GM12878 (cell line): ENCODE measurements at regions not wholly inside any gene's neighbourhood (a gene's known extent, or its start where the extent isn't known, plus 50 kb on each side); places are given as distances from the start of the nearest gene placed in this dataset.

Source experiments
- ATAC-seq: fragments of 200-7000 bp; cut with Tn5 transposase; 3 replicates; pipeline ENCODE4 v1.9.1; 2020; ENCODE audit warnings: mild to moderate bottlenecking, moderate library complexity
- BruUV-seq: library from RNA; stranded (reverse); fragments of 400-500 nt; replicated peaks from 2 replicates; lab custom pipeline; 2021; lab: Mats Ljungman, UMichigan
- CTCF ChIA-PET: fragments of 300-600 bp; sonication (Branson Sonifier 250); formaldehyde crosslinking; extraction: SDS; loops from one replicate; lab custom pipeline; 2021; ENCODE audit warnings: inconsistent platforms; lab: Yijun Ruan, JAX
- POLR2A ChIA-PET: fragments of 350-600 bp; formaldehyde crosslinking; extraction: SDS; loops from one replicate; lab custom pipeline; 2021; ENCODE audit warnings: inconsistent platforms; lab: Charles Lee
- RAD21 ChIA-PET: fragments of 300-600 bp; sonication (Branson Sonifier 250); formaldehyde crosslinking; loops from one replicate; lab custom pipeline; 2023; ENCODE audit warnings: antibody characterized with exemption; ENCODE audit not compliant: unreplicated experiment; lab: Charles Lee
- SMC1A ChIA-PET: fragments of 300-600 bp; sonication (Branson Sonifier 250); formaldehyde crosslinking; loops from one replicate; lab custom pipeline; 2023; ENCODE audit not compliant: unreplicated experiment, uncharacterized antibody; lab: Charles Lee
- DNase-seq: peaks from one replicate; pipeline ENCODE4 v3.0.0-alpha.2; 2011; ENCODE audit warnings: low read depth, low spot score
- FAIRE-seq: peaks from 3 replicates; lab custom pipeline; 2011; peaks lifted over from hg19 to GRCh38; lab: Jason Lieb, UNC
- H2AFZ ChIP-seq: 2 replicates; pipeline ENCODE4 v1.6.0; 2011; ENCODE audit warnings: low read depth, low read length, control low read depth; ENCODE audit not compliant: control insufficient read depth
- H3K27ac ChIP-seq: 2 replicates; pipeline ENCODE4 v1.5.1; 2011; ENCODE audit warnings: control low read depth; ENCODE audit not compliant: control insufficient read depth, insufficient read depth
- H3K27me3 ChIP-seq, 2 experiments: replicated peaks in 1 of 2; 2 replicates each; pipeline versions ENCODE4 v1.6.0 to v1.6.1; 2011; ENCODE audit warnings: low read length in 1 of 2; ENCODE audit not compliant: control insufficient read depth in 2 of 2, insufficient read depth in 2 of 2
- H3K36me3 ChIP-seq, 2 experiments: 2 replicates each; pipeline ENCODE4 v1.5.1; 2011; ENCODE audit warnings: low read length in 1 of 2; ENCODE audit not compliant: control insufficient read depth in 2 of 2, insufficient read depth in 2 of 2
- H3K4me1 ChIP-seq: 2 replicates; pipeline ENCODE4 v1.6.1; 2011; ENCODE audit warnings: mild to moderate bottlenecking, low read length, moderate library complexity, mixed read lengths; ENCODE audit not compliant: control insufficient read depth, insufficient read depth
- H3K4me2 ChIP-seq: 2 replicates; pipeline ENCODE4 v1.6.0; 2011; ENCODE audit warnings: control low read depth; ENCODE audit not compliant: control insufficient read depth, insufficient read depth
- H3K4me3 ChIP-seq: fragments of 200-600 bp; sonication (generic); 2 replicates; pipeline ENCODE4 v1.5.1; 2016
- H3K79me2 ChIP-seq: 2 replicates; pipeline ENCODE4 v1.6.0; 2011; ENCODE audit warnings: low read length; ENCODE audit not compliant: control insufficient read depth, insufficient read depth
- H3K9ac ChIP-seq: 2 replicates; pipeline ENCODE4 v1.8.0; 2011; ENCODE audit warnings: low read length, control low read depth, mixed read lengths; ENCODE audit not compliant: control insufficient read depth, insufficient read depth
- H3K9me3 ChIP-seq: replicated peaks from 3 replicates; pipeline ENCODE4 v1.5.1; 2011; ENCODE audit warnings: mild to moderate bottlenecking, low read length; ENCODE audit not compliant: control insufficient read depth, insufficient read depth
- H4K20me1 ChIP-seq: 2 replicates; pipeline ENCODE4 v1.6.0; 2011; ENCODE audit not compliant: control insufficient read depth, insufficient read depth
- ATF7 ChIP-seq: fragments of 450-650 bp; IDR thresholded peaks from 2 replicates; pipeline ENCODE4 v1.6.1; 2016; ENCODE audit warnings: low read depth, mild to moderate bottlenecking
- BCL3 ChIP-seq: IDR thresholded peaks from 2 replicates; pipeline ENCODE4 v1.6.1; 2011; ENCODE audit warnings: borderline replicate concordance, low read depth, mild to moderate bottlenecking, moderate library complexity, low read length; ENCODE audit not compliant: insufficient read depth, poor library complexity, severe bottlenecking
- DPF2 ChIP-seq: fragments of 450-650 bp; IDR thresholded peaks from 2 replicates; pipeline ENCODE4 v1.6.1; 2017; ENCODE audit warnings: mild to moderate bottlenecking
- ESRRA ChIP-seq: IDR thresholded peaks from 2 replicates; pipeline ENCODE4 v1.6.1; 2012; ENCODE audit warnings: mild to moderate bottlenecking, low read length, improper control_type of control experiment
- GATAD2B ChIP-seq: fragments of 450-650 bp; conservative IDR thresholded peaks from 2 replicates; pipeline ENCODE4 v1.6.1; 2017; ENCODE audit warnings: low read depth, mild to moderate bottlenecking, moderate library complexity
- HDAC6 ChIP-seq: fragments of 200-600 bp; sonication (generic); IDR thresholded peaks from one replicate; pipeline ENCODE4 v1.8.0; 2017; ENCODE audit warnings: antibody characterized with exemption; ENCODE audit not compliant: unreplicated experiment
- HSF1 ChIP-seq: fragments of 150-350 bp; IDR thresholded peaks from 2 replicates; pipeline ENCODE4 v1.6.1; 2014; ENCODE audit warnings: mild to moderate bottlenecking, low read depth, low read length
- NFIC ChIP-seq: IDR thresholded peaks from 2 replicates; pipeline ENCODE4 v1.6.1; 2012; ENCODE audit warnings: low read depth, mild to moderate bottlenecking, inconsistent platforms, low read length, moderate library complexity
- PML ChIP-seq: IDR thresholded peaks from 2 replicates; pipeline ENCODE4 v1.6.1; 2012; ENCODE audit warnings: low read length, inconsistent platforms
- POU2F2 ChIP-seq: IDR thresholded peaks from 3 replicates; pipeline ENCODE4 v1.6.1; 2011; ENCODE audit warnings: low read depth, mild to moderate bottlenecking, low read length, borderline replicate concordance
- SREBF1 ChIP-seq: IDR thresholded peaks from 2 replicates; pipeline ENCODE4 v1.6.1; 2012; ENCODE audit warnings: mild to moderate bottlenecking, low read length
- ZBED1 ChIP-seq: IDR thresholded peaks from 2 replicates; pipeline ENCODE4 v1.6.1; 2016; ENCODE audit warnings: borderline replicate concordance
- ZNF274 ChIP-seq: IDR thresholded peaks from one replicate; pipeline ENCODE4 v1.8.0; 2011; ENCODE audit not compliant: insufficient read length, insufficient read depth
- ZNF622 ChIP-seq: fragments of 450-650 bp; IDR thresholded peaks from 2 replicates; pipeline ENCODE4 v1.6.1; 2017; ENCODE audit warnings: mild to moderate bottlenecking, inconsistent platforms
- WGBS: methylation state at CpG from one replicate; pipeline ENCODE4 v1.1.6; 2016; ENCODE audit warnings: low lambda C conversion rate; ENCODE audit not compliant: insufficient replicate concordance, insufficient coverage; ENCODE audit errors: missing lambda C conversion rate; 5-methylcytosine and 5-hydroxymethylcytosine counted together
- in situ Hi-C: fragments of 300-500 bp; cut with MboI; formaldehyde crosslinking; loops from 9 replicates; pipeline ENCODE4 v1.14.3; 2018; ENCODE audit warnings: mixed read lengths
- intact Hi-C: fragments of 100-400 bp; cut with micrococcal nuclease; formaldehyde crosslinking; loops from one replicate; pipeline ENCODE4 v1.14.2; 2022; ENCODE audit not compliant: unreplicated experiment

- Histone ChIP-seq H3K4me2 (no peak overlapping the region), H3K4me1 (0 out of 2 replicates have a peak, but pooled peaks cover 4% of the 10 kb centered on the region), H3K27ac (no peak overlapping the region), H3K27me3 (no peaks in the 10 kb centered on the region; a peak in 1 of 4 replicates), H3K9ac (no peak overlapping the region), H3K9me3 (no peaks in the 10 kb centered on the region; the same call in 2 of the 3 replicates), H3K79me2 (no peaks in the 10 kb centered on the region), H3K36me3 (no peaks in the 10 kb centered on the region), H3K4me3 (no peak overlapping the region), H2AFZ (no peak overlapping the region), H4K20me1 (no peaks in the 10 kb centered on the region)
- CTCF ChIA-PET, result no interaction called here
- DNase-seq (no peak), FAIRE-seq (no peak), ATAC-seq (peak; percentile 17; the same call in 1 of the 3 replicates)
- SMC1A ChIA-PET, result no interaction called here
- BruUV-seq, result no TSS peak
- 29% methylated on average over 9 of the region's 9 CpGs for WGBS
- intact Hi-C loops, result no loop called here
- in situ Hi-C loops, result no loop called here
- TF ChIP-seq ZNF274 (no peak), ZNF622 (no peak), PML (no peak), GATAD2B (no peak), POU2F2 (no peak), BCL3 (no peak), ATF7 (no peak), HSF1 (no peak), HDAC6 (no peak), ZBED1 (no peak), ESRRA (no peak), DPF2 (no peak), NFIC (no peak), SREBF1 (no peak)
- RAD21 ChIA-PET, result no interaction called here
- POLR2A ChIA-PET, result no interaction called here
These were observed 102.5 kb upstream of the RTL1 start for GRCh38 chr14:101006008-101006407.
